Activated CD8-positive, alpha-beta T cell treated with anti-CD3 and anti-CD28 coated beads for 36 hours (primary cell): ENCODE measurements at regions not wholly inside any gene's neighbourhood (a gene's known extent, or its start where the extent isn't known, plus 50 kb on each side); places are given as distances from the start of the nearest gene placed in this dataset.

Source experiments
- ATAC-seq: fragments of 200-7000 bp; cut with Tn5 transposase; one replicate; pipeline ENCODE4 v1.10.0; 2021; ENCODE audit warnings: mild to moderate bottlenecking, moderate library complexity
- CTCF ChIA-PET: fragments of 350-600 bp; sonication (Branson Sonifier 250); formaldehyde crosslinking; loops from one replicate; lab custom pipeline; 2021; ENCODE audit warnings: antibody characterized with exemption; lab: Charles Lee
- POLR2A ChIA-PET: fragments of 350-600 bp; sonication (Branson Sonifier 250); formaldehyde crosslinking; loops from one replicate; lab custom pipeline; 2021; ENCODE audit warnings: antibody characterized with exemption; lab: Charles Lee
- DNase-seq: peaks from one replicate; pipeline ENCODE4 v3.0.0-alpha.2; 2020
- H3K27ac Mint-ChIP-seq: one replicate; pipeline ENCODE4 v1.8.0; 2021; ENCODE audit warnings: mild to moderate bottlenecking, mixed read lengths
- H3K27me3 Mint-ChIP-seq: one replicate; pipeline ENCODE4 v1.8.0; 2021; ENCODE audit warnings: mixed read lengths
- H3K36me3 Mint-ChIP-seq: one replicate; pipeline ENCODE4 v1.8.0; 2021; ENCODE audit warnings: low read depth, mixed read lengths
- H3K4me1 Mint-ChIP-seq: one replicate; pipeline ENCODE4 v1.8.0; 2021; ENCODE audit warnings: low read depth, mixed read lengths
- H3K4me3 Mint-ChIP-seq: one replicate; pipeline ENCODE4 v1.8.0; 2021; ENCODE audit warnings: mild to moderate bottlenecking, moderate library complexity, mixed read lengths
- H3K9me3 Mint-ChIP-seq: one replicate; pipeline ENCODE4 v1.8.0; 2021; ENCODE audit warnings: mixed read lengths
- intact Hi-C: fragments of 100-400 bp; cut with micrococcal nuclease; formaldehyde crosslinking; loops from one replicate; pipeline ENCODE4 v1.10.0; 2022
- TF ChIP-seq, protein P1 (sequence below): fragments of 200-600 bp; IDR thresholded peaks from one replicate; pipeline ENCODE4 v1.8.0; 2022; ENCODE audit warnings: antibody characterized with exemption, mild to moderate bottlenecking

DNA sequence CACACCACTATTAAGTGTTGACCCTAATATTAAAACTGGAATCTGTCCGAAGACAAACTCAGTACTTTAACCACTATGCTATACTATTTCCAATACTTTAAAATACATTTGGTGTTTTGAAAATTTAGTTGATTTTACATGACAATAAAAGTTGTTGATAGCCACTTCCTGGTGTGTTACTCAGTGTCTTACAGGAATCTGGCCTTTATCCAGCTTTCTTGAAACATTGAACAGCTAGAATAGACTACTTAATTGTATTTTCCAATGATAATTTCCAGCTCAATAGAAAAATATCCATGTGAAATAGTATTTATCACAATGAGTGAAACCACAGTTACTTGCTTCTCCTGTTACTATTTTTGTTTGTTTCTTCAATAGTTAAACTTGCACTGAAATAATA, 369.6 kb upstream of the ADGRL4 start:
- H3K4me3 Mint-ChIP-seq = no peak overlapping the region

DNA sequence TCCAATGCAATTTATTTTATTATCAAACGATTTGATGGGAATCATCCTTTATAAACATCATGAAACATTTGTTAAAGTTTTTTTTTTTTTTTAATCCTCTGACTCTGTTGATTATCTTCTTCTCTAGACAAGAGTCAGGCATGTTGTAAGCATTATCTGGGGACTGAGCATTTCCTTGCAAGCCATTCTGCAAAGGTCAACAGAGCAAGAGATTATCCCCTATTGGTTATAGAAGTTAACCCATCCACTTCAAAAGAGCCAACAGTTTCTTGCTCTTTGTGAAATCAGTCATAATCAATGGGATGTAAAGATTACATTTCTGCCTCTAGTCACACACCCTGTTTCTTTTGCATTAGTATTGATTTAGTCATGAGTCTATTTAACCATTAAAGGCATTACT, 368.8 kb upstream of the ADGRL4 start:
- ChIA-PET CTCF (no interaction called here), POLR2A (no interaction called here)
- Mint-ChIP-seq H3K4me1 (no peaks in the 10 kb centered on the region), H3K27me3 (no peaks in the 10 kb centered on the region), H3K4me3 (no peak overlapping the region), H3K27ac (no peak overlapping the region), H3K9me3 (peaks cover 2% of the 10 kb centered on the region), H3K36me3 (no peaks in the 10 kb centered on the region)
- TF ChIP-seq, protein P1, sequence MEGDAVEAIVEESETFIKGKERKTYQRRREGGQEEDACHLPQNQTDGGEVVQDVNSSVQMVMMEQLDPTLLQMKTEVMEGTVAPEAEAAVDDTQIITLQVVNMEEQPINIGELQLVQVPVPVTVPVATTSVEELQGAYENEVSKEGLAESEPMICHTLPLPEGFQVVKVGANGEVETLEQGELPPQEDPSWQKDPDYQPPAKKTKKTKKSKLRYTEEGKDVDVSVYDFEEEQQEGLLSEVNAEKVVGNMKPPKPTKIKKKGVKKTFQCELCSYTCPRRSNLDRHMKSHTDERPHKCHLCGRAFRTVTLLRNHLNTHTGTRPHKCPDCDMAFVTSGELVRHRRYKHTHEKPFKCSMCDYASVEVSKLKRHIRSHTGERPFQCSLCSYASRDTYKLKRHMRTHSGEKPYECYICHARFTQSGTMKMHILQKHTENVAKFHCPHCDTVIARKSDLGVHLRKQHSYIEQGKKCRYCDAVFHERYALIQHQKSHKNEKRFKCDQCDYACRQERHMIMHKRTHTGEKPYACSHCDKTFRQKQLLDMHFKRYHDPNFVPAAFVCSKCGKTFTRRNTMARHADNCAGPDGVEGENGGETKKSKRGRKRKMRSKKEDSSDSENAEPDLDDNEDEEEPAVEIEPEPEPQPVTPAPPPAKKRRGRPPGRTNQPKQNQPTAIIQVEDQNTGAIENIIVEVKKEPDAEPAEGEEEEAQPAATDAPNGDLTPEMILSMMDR = no peak
- intact Hi-C loops = no loop called here
- ATAC-seq = no peak
- DNase-seq = no peak

More for the DNA sequence above, 369.6 kb upstream of the ADGRL4 start:
- no peaks in the 10 kb centered on the region for H3K4me1 Mint-ChIP-seq
- intact Hi-C loops = no loop called here
- DNase-seq (no peak), ATAC-seq (no peak)
- H3K9me3 Mint-ChIP-seq = peaks cover 2% of the 10 kb centered on the region
- H3K27ac Mint-ChIP-seq = no peak overlapping the region
- ChIA-PET CTCF (no interaction called here), POLR2A (no interaction called here)
- TF ChIP-seq, protein P1 = no peak
- H3K27me3 Mint-ChIP-seq = no peaks in the 10 kb centered on the region
- H3K36me3 Mint-ChIP-seq = no peaks in the 10 kb centered on the region

DNA sequence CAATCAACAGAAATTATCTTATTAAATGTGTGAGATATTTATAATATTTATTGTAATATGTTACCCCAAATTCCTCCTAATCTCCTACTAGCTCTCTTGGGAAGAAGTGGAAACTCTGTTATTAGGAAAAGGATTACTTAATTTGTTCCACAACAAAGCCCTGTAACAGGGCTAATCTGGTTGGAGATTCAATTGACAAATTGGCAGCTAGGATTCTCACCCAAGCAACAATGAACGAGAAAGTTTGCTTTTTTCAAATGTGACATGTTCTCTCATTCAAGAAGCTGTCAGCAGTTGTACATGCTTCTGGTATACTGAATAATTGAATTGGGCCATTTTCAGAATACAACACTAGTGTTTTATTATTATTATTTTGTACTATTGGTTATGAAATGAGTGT, 367.9 kb upstream of the ADGRL4 start:
- ChIA-PET POLR2A (no interaction called here), CTCF (no interaction called here)
- peaks cover 2% of the 10 kb centered on the region for H3K9me3 Mint-ChIP-seq
- no peaks in the 10 kb centered on the region for H3K4me1 Mint-ChIP-seq
- DNase-seq (no peak), ATAC-seq (no peak)
- intact Hi-C loops = no loop called here
- H3K27ac Mint-ChIP-seq = no peak overlapping the region
- no peaks in the 10 kb centered on the region for H3K36me3 Mint-ChIP-seq
- H3K27me3 Mint-ChIP-seq = no peaks in the 10 kb centered on the region
- H3K4me3 Mint-ChIP-seq = no peak overlapping the region
- TF ChIP-seq, protein P1 = no peak

DNA sequence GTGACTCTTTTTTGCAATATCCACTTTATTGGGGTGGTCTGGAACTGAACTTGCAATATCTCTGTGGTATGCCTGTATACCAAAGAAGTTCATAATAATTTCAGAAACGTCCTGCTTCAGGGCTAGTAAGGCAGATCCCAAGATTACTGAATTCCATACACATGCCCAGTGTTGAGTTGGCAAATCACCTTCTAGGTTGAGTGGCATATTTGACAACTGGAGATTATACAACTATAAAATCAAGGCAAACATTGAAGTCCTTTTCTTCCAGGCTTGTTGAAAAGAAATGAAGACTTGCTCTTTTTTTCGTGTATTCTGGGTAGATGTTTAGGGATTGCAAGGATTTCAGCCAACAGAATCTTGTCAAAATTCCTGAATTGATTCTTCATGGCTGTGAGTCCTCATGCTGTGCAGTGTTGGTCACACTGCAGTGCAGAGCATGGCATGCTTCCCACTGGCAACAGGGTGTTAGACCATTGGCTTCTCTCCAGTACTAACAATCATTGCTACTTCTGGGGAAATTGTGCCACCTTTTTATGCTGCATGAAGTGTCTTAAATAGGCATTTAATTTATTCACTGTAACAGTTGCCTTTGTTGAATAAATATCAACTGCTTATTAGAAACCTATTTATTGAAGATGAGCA, 367.1 kb upstream of the ADGRL4 start:
- Mint-ChIP-seq H3K27ac (no peak overlapping the region), H3K9me3 (peaks cover 2% of the 10 kb centered on the region), H3K27me3 (no peaks in the 10 kb centered on the region), H3K4me1 (no peaks in the 10 kb centered on the region), H3K4me3 (no peak overlapping the region), H3K36me3 (no peaks in the 10 kb centered on the region)
- DNase-seq = no peak
- TF ChIP-seq, protein P1 = no peak
- ATAC-seq = no peak
- CTCF ChIA-PET = no interaction called here
- POLR2A ChIA-PET = no interaction called here
- intact Hi-C loops = no loop called here

DNA sequence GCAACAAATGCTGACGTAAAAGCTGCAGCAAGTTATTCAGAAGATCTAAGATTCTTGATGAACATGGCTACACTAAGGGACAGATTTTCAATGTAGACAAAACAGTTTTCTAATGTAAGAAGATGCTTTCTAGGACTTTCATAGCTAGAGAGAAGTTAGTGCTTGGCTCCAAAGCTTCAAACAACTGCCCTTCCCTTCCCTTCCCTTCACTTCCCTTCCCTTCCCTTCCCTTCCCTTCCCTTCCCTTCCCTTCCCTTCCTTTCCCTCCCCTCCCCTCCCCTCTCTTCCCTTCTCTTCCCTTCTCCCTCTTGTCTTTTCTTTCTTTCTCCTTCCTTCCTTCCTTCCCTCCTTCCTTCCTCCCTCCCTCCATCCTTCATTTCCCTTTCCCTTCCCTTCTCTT, 365.3 kb upstream of the ADGRL4 start:
- no peak overlapping the region for H3K4me3 Mint-ChIP-seq
- H3K4me1 Mint-ChIP-seq = no peaks in the 10 kb centered on the region
- H3K27me3 Mint-ChIP-seq = no peaks in the 10 kb centered on the region
- H3K36me3 Mint-ChIP-seq = no peaks in the 10 kb centered on the region
- peaks cover 2% of the 10 kb centered on the region for H3K9me3 Mint-ChIP-seq
- ChIA-PET CTCF (no interaction called here), POLR2A (no interaction called here)
- ATAC-seq = no peak
- intact Hi-C loops = no loop called here
- TF ChIP-seq, protein P1 = no peak
- no peak overlapping the region for H3K27ac Mint-ChIP-seq
- DNase-seq = no peak
